GM06990 (cell line): ENCODE measurements at regions not wholly inside any gene's neighbourhood (a gene's known extent, or its start where the extent isn't known, plus 50 kb on each side); places are given as distances from the start of the nearest gene placed in this dataset.

Experiments
- DNase-seq: peaks from one replicate; pipeline ENCODE4 v3.0.0-alpha.2; 2011; ENCODE audit not compliant: insufficient read length; ENCODE audit errors: extremely low read depth
- H3K27me3 ChIP-seq: replicated peaks from 2 replicates; pipeline ENCODE4 v1.6.0; 2011; ENCODE audit warnings: low read length; ENCODE audit not compliant: control insufficient read depth, insufficient read depth
- H3K36me3 ChIP-seq: 2 replicates; pipeline ENCODE4 v1.5.1; 2011; ENCODE audit warnings: low read length; ENCODE audit not compliant: control insufficient read depth, insufficient read depth
- H3K4me3 ChIP-seq: replicated peaks from 2 replicates; pipeline ENCODE4 v1.5.1; 2011; ENCODE audit warnings: low read depth, mild to moderate bottlenecking, control low read depth, low read length
- CTCF ChIP-seq: IDR thresholded peaks from 2 replicates; pipeline ENCODE4 v1.5.1; 2011; ENCODE audit warnings: low read length, control low read depth, mild to moderate bottlenecking, inconsistent platforms; ENCODE audit not compliant: insufficient read depth, poor library complexity, severe bottlenecking

DNA sequence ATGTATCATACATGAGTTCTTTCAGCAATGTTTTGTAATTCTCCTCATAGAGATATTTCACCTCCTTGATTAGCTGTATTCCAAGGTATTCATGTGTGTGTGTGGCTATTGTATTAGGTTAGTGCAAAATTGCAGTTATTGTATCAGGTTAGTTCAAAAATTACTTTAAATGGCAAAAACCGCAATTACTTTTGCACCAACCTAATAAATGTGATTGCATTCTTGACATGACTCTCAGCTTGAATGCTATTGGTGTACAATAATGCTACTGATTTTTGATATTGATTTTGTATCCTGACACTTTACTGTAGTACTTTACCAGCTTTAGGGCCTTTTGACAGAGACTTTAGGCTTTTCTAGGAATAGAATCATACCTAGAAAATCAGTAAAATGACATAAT, 297.4 kb downstream of the ZWINT start:
- TF ChIP-seq CTCF, result no peak
- no peak for DNase-seq
- Histone ChIP-seq H3K4me3 (no peak overlapping the region), H3K36me3 (no peaks in the 10 kb centered on the region), H3K27me3 (no peaks in the 10 kb centered on the region)

DNA sequence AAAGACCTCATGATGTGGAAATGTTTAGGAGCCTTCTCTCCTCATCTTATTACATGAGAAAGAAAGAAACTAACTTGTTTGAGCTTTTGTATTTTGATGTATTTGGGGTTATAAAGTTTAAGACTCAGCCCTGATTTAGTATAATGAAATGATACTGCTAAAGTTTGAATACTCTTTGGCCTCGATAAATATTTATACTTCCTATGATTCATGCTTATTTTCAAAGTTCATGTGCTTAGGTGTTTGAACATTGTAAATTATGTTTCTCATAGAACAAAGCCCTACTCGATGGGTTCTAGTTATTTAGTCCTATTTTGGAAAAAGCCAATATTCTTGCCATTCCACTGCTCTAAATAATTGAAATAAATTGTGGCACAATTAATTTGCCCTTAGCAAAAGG, 303.2 kb downstream of the ZWINT start:
- Histone ChIP-seq H3K4me3 (no peak overlapping the region), H3K36me3 (no peaks in the 10 kb centered on the region), H3K27me3 (no peaks in the 10 kb centered on the region)
- no peak for DNase-seq
- TF ChIP-seq CTCF, result no peak

DNA sequence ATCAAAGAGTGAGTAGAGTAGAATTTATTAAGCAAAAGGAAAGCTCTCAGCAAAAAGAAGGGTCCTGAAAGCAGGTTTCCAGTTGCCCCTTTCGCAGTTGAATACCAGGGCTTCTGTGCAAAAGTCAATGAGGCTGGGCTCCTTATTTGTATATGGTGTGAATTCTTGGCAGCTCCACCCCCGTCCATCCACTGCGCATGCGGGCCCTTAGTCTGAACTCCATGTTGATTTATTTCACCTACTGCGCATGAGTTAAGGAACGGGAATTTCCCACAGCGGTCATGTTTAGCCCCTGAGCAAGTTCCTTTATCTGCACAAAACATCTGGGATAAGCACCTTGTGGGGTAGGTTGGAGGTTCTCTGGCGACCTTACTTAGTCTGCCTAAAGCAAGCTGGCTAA, 325.6 kb downstream of the ZWINT start:
- Histone ChIP-seq H3K27me3 (no peaks in the 10 kb centered on the region), H3K4me3 (no peak overlapping the region), H3K36me3 (no peaks in the 10 kb centered on the region)
- DNase-seq, result no peak
- TF ChIP-seq CTCF, result no peak

GRCh38 chr10:56028298-56029132, 332.5 kb downstream of the ZWINT start:
- Histone ChIP-seq H3K4me3 (no peak overlapping the region), H3K36me3 (no peaks in the 10 kb centered on the region), H3K27me3 (no peaks in the 10 kb centered on the region)
- DNase-seq, result no peak
- TF ChIP-seq CTCF, result no peak

DNA sequence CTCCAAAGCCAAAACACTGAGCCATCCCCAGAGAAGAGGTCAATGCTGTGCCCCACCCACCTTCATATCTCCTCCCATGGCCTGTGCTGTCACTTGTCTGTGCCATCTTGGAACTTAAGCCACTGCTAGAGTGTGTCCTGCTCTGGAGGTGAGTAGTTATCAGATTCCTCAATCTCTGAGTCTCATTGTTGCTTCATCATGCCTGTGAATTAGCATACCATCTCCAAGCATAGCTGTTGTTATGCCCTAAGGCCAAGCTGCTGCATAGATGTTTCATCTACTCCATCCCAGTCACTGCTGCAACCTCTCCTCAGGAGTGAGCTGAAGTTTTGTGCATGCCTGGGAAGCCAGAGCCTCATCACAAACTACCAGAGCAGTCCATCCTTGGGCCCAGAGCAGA, 349.0 kb downstream of the ZWINT start:
- DNase-seq, result no peak
- no peak for TF ChIP-seq CTCF
- no peaks in the 10 kb centered on the region for H3K27me3 ChIP-seq
- no peaks in the 10 kb centered on the region for H3K36me3 ChIP-seq
- no peak overlapping the region for H3K4me3 ChIP-seq

GRCh38 chr10:56003555-56003954, 357.5 kb downstream of the ZWINT start:
- H3K27me3 ChIP-seq, result no peaks in the 10 kb centered on the region
- H3K36me3 ChIP-seq, result no peaks in the 10 kb centered on the region
- TF ChIP-seq CTCF, result no peak
- DNase-seq, result no peak
- no peak overlapping the region for H3K4me3 ChIP-seq
